ENCODE measurements at regions not wholly inside any gene's neighbourhood (a gene's known extent, or its start where the extent isn't known, plus 50 kb on each side); places are given as distances from the start of the nearest gene placed in this dataset.

DNA sequence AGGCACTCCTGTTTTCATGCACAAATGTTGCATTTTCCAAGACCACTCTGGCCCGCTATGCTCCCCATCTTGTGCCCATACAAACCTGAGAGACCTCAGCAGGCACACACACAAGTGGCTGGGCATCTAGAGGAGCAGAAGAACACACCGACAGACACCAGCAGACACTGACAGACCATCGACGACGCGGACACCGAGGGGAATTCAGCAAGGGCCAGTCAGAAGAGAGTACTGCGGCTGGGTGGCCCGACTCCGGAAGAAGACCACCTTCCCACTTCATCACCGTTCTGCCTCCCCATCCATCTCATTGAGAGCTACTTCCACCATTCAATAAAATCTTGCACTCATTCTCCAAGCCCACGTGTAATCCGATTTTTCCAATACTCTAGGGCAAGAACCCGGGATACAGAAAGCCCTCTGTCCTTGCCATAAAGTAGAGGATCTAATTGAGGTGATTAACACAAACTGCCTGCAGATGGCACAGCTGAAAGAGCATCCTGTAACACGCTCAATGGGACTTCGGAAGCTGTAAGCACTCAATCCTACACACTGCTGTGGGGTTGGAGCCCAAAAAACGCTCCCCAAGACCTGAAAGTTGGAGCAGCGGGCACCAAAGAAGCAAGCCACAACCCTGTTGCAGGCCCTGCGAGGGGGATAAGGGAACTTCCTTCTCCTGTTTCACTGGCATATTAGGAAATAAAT is 780.9 kb downstream of the ARAP2 start:
- Mint-ChIP-seq H3K27ac (no peak overlapping the region), H3K9me3 (ENCODE audit: low read depth) (no peaks in the 10 kb centered on the region), H3K36me3 (no peaks in the 10 kb centered on the region), H3K27me3 (no peaks in the 10 kb centered on the region), H3K4me3 (no peak overlapping the region), H3K4me1 (no peaks in the 10 kb centered on the region)
- ATAC-seq (no peak), DNase-seq (no peak)
- CTCF ChIA-PET, result no interaction called here

- Mint-ChIP-seq H3K27me3 (no peaks in the 10 kb centered on the region), H3K4me3 (no peak overlapping the region), H3K27ac (no peak overlapping the region), H3K9me3 (ENCODE audit: low read depth) (no peaks in the 10 kb centered on the region), H3K4me1 (no peaks in the 10 kb centered on the region), H3K36me3 (no peaks in the 10 kb centered on the region)
- DNase-seq, result no peak
- ATAC-seq, result no peak
- CTCF ChIA-PET, result no interaction called here
Measured at GRCh38 chr4:35464964-35465528, 779.3 kb downstream of the ARAP2 start.

DNA sequence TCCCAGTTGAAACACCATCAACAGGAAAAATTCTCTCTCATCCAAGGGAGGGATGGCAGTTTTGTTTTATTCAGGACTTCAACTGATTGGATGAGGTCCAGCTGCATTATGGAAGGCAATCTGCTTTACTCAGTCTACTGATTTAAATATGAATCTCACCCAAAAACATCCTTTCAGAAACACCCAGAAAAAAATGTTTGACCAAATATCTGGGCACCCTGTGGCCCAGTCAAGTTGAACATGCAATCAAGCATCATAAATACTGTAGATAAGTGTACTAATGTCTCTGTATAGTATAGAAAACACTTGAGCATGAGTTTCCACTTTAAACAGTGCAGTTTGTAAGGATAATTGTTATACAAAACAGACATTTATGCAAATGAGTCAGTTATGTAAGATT is 753.2 kb downstream of the ARAP2 start:
- no peaks in the 10 kb centered on the region for H3K36me3 Mint-ChIP-seq
- no peaks in the 10 kb centered on the region for H3K9me3 Mint-ChIP-seq (ENCODE audit: low read depth)
- H3K27me3 Mint-ChIP-seq, result no peaks in the 10 kb centered on the region
- H3K4me3 Mint-ChIP-seq, result no peak overlapping the region
- H3K4me1 Mint-ChIP-seq, result no peaks in the 10 kb centered on the region
- DNase-seq (no peak), ATAC-seq (no peak)
- H3K27ac Mint-ChIP-seq, result no peak overlapping the region
- CTCF ChIA-PET, result no interaction called here

GRCh38 chr4:35493977-35494376 is 750.3 kb downstream of the ARAP2 start:
- Mint-ChIP-seq H3K9me3 (ENCODE audit: low read depth) (no peaks in the 10 kb centered on the region), H3K27me3 (no peaks in the 10 kb centered on the region)
- no peak for ATAC-seq

GRCh38 chr4:35494955-35495354 is 749.4 kb downstream of the ARAP2 start:
- H3K36me3 Mint-ChIP-seq, result no peaks in the 10 kb centered on the region
- no peaks in the 10 kb centered on the region for H3K27me3 Mint-ChIP-seq
- no peak for ATAC-seq
- H3K4me3 Mint-ChIP-seq, result no peak overlapping the region
- CTCF ChIA-PET, result no interaction called here
- no peaks in the 10 kb centered on the region for H3K4me1 Mint-ChIP-seq
- no peaks in the 10 kb centered on the region for H3K9me3 Mint-ChIP-seq (ENCODE audit: low read depth)
- H3K27ac Mint-ChIP-seq, result no peak overlapping the region
- no peak for DNase-seq

More at GRCh38 chr4:35493977-35494376, 750.3 kb downstream of the ARAP2 start:
- H3K4me3 Mint-ChIP-seq, result no peak overlapping the region
- no peaks in the 10 kb centered on the region for H3K36me3 Mint-ChIP-seq
- no peaks in the 10 kb centered on the region for H3K4me1 Mint-ChIP-seq
- CTCF ChIA-PET, result no interaction called here
- no peak overlapping the region for H3K27ac Mint-ChIP-seq
- DNase-seq, result no peak

GRCh38 chr4:35500812-35501211 is 743.5 kb downstream of the ARAP2 start:
- ATAC-seq (no peak), DNase-seq (no peak)
- H3K36me3 Mint-ChIP-seq, result no peaks in the 10 kb centered on the region
- no peaks in the 10 kb centered on the region for H3K4me1 Mint-ChIP-seq
- no peaks in the 10 kb centered on the region for H3K27me3 Mint-ChIP-seq
- no peak overlapping the region for H3K4me3 Mint-ChIP-seq
- peaks cover 4% of the 10 kb centered on the region for H3K9me3 Mint-ChIP-seq (ENCODE audit: low read depth)
- CTCF ChIA-PET, result no interaction called here
- H3K27ac Mint-ChIP-seq, result no peak overlapping the region

GRCh38 chr4:35503435-35503834 is 740.9 kb downstream of the ARAP2 start:
- H3K36me3 Mint-ChIP-seq, result no peaks in the 10 kb centered on the region

DNA sequence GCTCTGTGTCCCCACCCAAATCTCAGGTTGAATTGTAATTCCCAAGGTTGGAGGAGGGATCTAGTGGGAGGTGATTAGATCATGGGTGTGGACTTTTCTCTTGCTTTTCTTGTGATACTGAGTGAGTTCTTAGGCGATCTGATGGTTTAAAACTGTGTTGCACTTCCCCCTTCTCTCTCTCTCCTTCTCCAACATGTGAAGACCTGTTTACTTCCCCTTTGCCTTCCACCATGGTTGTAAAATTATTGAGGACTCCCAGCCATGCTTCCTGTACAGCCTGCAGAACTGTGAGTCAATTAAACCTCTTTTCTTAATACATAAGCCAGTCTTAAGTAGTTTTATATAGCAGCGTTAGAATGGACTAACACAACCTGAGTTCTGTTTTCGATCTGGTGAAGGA is 738.2 kb downstream of the ARAP2 start:
- H3K27me3 Mint-ChIP-seq, result no peaks in the 10 kb centered on the region
- DNase-seq (no peak), ATAC-seq (no peak)
- H3K9me3 Mint-ChIP-seq (ENCODE audit: low read depth), result peaks cover 4% of the 10 kb centered on the region
- no peaks in the 10 kb centered on the region for H3K36me3 Mint-ChIP-seq
- CTCF ChIA-PET, result no interaction called here
- no peak overlapping the region for H3K27ac Mint-ChIP-seq
- H3K4me3 Mint-ChIP-seq, result no peak overlapping the region
- no peaks in the 10 kb centered on the region for H3K4me1 Mint-ChIP-seq

More at GRCh38 chr4:35503435-35503834, 740.9 kb downstream of the ARAP2 start:
- Mint-ChIP-seq H3K27ac (no peak overlapping the region), H3K9me3 (ENCODE audit: low read depth) (peaks cover 4% of the 10 kb centered on the region), H3K27me3 (no peaks in the 10 kb centered on the region), H3K4me3 (no peak overlapping the region), H3K4me1 (no peaks in the 10 kb centered on the region)
- CTCF ChIA-PET, result no interaction called here
- no peak for ATAC-seq
- DNase-seq, result no peak

DNA sequence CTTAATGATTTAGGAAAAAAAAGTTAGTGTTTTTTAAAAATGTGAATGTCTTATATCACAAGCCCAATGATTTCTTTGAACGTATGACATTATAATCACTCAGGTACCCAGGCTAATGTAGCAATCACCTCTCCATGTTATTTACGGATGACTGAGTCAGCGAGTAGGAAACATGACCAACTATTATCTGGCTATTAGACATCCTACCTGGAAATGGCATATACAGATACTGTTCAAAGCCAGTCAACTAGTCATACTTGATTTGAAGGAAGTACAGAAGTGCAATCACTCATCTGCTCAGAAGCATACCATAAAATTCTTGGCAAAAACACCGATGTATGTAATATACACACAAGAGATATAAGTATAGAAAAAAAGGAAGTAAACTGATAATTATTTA is 732.5 kb downstream of the ARAP2 start:
- no peak for ATAC-seq
- H3K36me3 Mint-ChIP-seq, result no peaks in the 10 kb centered on the region
- H3K27ac Mint-ChIP-seq, result no peak overlapping the region
- no peaks in the 10 kb centered on the region for H3K4me1 Mint-ChIP-seq
- no peaks in the 10 kb centered on the region for H3K27me3 Mint-ChIP-seq
- H3K4me3 Mint-ChIP-seq, result no peak overlapping the region
- no peaks in the 10 kb centered on the region for H3K9me3 Mint-ChIP-seq (ENCODE audit: low read depth)
- CTCF ChIA-PET, result no interaction called here
- DNase-seq, result no peak

GRCh38 chr4:35516102-35516501 is 728.2 kb downstream of the ARAP2 start:
- no peaks in the 10 kb centered on the region for H3K36me3 Mint-ChIP-seq
- no peaks in the 10 kb centered on the region for H3K27me3 Mint-ChIP-seq
- ATAC-seq (no peak), DNase-seq (no peak)
- CTCF ChIA-PET, result no interaction called here
- no peak overlapping the region for H3K27ac Mint-ChIP-seq
- H3K9me3 Mint-ChIP-seq (ENCODE audit: low read depth), result peaks cover 2% of the 10 kb centered on the region
- H3K4me1 Mint-ChIP-seq, result no peaks in the 10 kb centered on the region
- H3K4me3 Mint-ChIP-seq, result no peak overlapping the region

- Mint-ChIP-seq H3K4me1 (no peaks in the 10 kb centered on the region), H3K9me3 (ENCODE audit: low read depth) (peaks cover 2% of the 10 kb centered on the region), H3K27ac (no peak overlapping the region), H3K4me3 (no peak overlapping the region), H3K27me3 (no peaks in the 10 kb centered on the region), H3K36me3 (no peaks in the 10 kb centered on the region)
- ATAC-seq (no peak), DNase-seq (no peak)
- CTCF ChIA-PET, result no interaction called here
Measured at GRCh38 chr4:35520059-35520458, 724.3 kb downstream of the ARAP2 start.

- no peaks in the 10 kb centered on the region for H3K27me3 Mint-ChIP-seq
- no peak overlapping the region for H3K27ac Mint-ChIP-seq
- CTCF ChIA-PET, result no interaction called here
- no peak for DNase-seq
- no peak overlapping the region for H3K4me3 Mint-ChIP-seq
- H3K9me3 Mint-ChIP-seq (ENCODE audit: low read depth), result peaks cover 2% of the 10 kb centered on the region
- no peak for ATAC-seq
- H3K36me3 Mint-ChIP-seq, result no peaks in the 10 kb centered on the region
- H3K4me1 Mint-ChIP-seq, result peaks cover 3% of the 10 kb centered on the region
Measured at GRCh38 chr4:35521682-35522081, 722.6 kb downstream of the ARAP2 start.

- Mint-ChIP-seq H3K4me1 (peaks cover 3% of the 10 kb centered on the region), H3K4me3 (peak overlapping the region; percentile 62), H3K27me3 (no peaks in the 10 kb centered on the region), H3K36me3 (no peaks in the 10 kb centered on the region), H3K27ac (peak overlapping the region; percentile 79), H3K9me3 (ENCODE audit: low read depth) (peaks cover 2% of the 10 kb centered on the region)
- CTCF ChIA-PET, result no interaction called here
- DNase-seq, result peak; percentile 72
- peak; percentile 96 for ATAC-seq
Measured at GRCh38 chr4:35525192-35525978, 718.9 kb downstream of the ARAP2 start.

GRCh38 chr4:35526456-35526855 is 717.9 kb downstream of the ARAP2 start:
- ATAC-seq, result no peak
- CTCF ChIA-PET, result no interaction called here
- H3K27ac Mint-ChIP-seq, result no peak overlapping the region
- H3K4me1 Mint-ChIP-seq, result peaks cover 3% of the 10 kb centered on the region
- no peaks in the 10 kb centered on the region for H3K27me3 Mint-ChIP-seq
- H3K9me3 Mint-ChIP-seq (ENCODE audit: low read depth), result no peaks in the 10 kb centered on the region
- no peaks in the 10 kb centered on the region for H3K36me3 Mint-ChIP-seq
- no peak overlapping the region for H3K4me3 Mint-ChIP-seq
- no peak for DNase-seq
